ENCODE measurements at regions not wholly inside any gene's neighbourhood (a gene's known extent, or its start where the extent isn't known, plus 50 kb on each side); places are given as distances from the start of the nearest gene placed in this dataset.

- TF ChIP-seq CTCF (IDR thresholded peaks at IDR 0.05) (no peak), POLR2A (IDR thresholded peaks at IDR 0.05) (no peak)
Measured at GRCh38 chr13:104769545-104769944, 1703.3 kb upstream of the SLC10A2 start.

Data from right lobe of liver (tissue), 4 donors.